Lower leg skin (tissue), 4 donors: ENCODE measurements at regions not wholly inside any gene's neighbourhood (a gene's known extent, or its start where the extent isn't known, plus 50 kb on each side); places are given as distances from the start of the nearest gene placed in this dataset.

Experiments
- DNase-seq, 2 donors: peaks; one replicate each; pipeline ENCODE4 v3.0.0-alpha.2; 2019; ENCODE audit warnings: low spot score in 2 of 2
- H3K4me3 ChIP-seq: fragments of 200-600 bp; sonication (generic); 2 replicates; pipeline ENCODE4 v1.5.1; 2017; ENCODE audit warnings: mild to moderate bottlenecking, low read depth; ENCODE audit not compliant: poor library complexity, severe bottlenecking
- CTCF ChIP-seq, 3 donors: fragments of 450-650 bp; IDR thresholded peaks; one replicate each; pipeline ENCODE4 v1.5.1; 2016; ENCODE audit warnings: antibody characterized with exemption in 3 of 3, mild to moderate bottlenecking in 3 of 3, moderate library complexity in 2 of 3
- POLR2A ChIP-seq, 2 donors: fragments of 450-650 bp; IDR thresholded peaks; one replicate each; pipeline ENCODE4 v1.6.1; 2016 to 2017; ENCODE audit warnings: antibody characterized with exemption in 2 of 2, mild to moderate bottlenecking in 1 of 2, moderate library complexity in 1 of 2
- WGBS, 2 donors: methylation state at CpG; one replicate each; pipeline ENCODE4 v1.1.5; 2018; 5-methylcytosine and 5-hydroxymethylcytosine counted together
- intact Hi-C: fragments of 100-400 bp; cut with DNase I; formaldehyde crosslinking; loops from one replicate; pipeline ENCODE4 v1.15.0; 2023; ENCODE audit warnings: low total_unique reads

- DNase-seq, result no peak
- intact Hi-C loops, result no loop called here
- TF ChIP-seq POLR2A (IDR thresholded peaks at IDR 0.05) (no peak), CTCF (IDR thresholded peaks at IDR 0.05) (no peak)
- no peak overlapping the region for H3K4me3 ChIP-seq
- WGBS, 2 donors, result 49% methylated on average over 5 of the region's 5 CpGs
These were observed 335.7 kb upstream of the PPP2R3A start for GRCh38 chr3:135629701-135630408.

GRCh38 chr3:135632556-135633065, 332.9 kb upstream of the PPP2R3A start:
- DNase-seq, result no peak
- WGBS, 2 donors, result 88 to 89% methylated on average over 2 of the region's 2 CpGs
- TF ChIP-seq POLR2A (IDR thresholded peaks at IDR 0.05), result no peak
- no peak overlapping the region for H3K4me3 ChIP-seq
- intact Hi-C loops, result no loop called here

DNA sequence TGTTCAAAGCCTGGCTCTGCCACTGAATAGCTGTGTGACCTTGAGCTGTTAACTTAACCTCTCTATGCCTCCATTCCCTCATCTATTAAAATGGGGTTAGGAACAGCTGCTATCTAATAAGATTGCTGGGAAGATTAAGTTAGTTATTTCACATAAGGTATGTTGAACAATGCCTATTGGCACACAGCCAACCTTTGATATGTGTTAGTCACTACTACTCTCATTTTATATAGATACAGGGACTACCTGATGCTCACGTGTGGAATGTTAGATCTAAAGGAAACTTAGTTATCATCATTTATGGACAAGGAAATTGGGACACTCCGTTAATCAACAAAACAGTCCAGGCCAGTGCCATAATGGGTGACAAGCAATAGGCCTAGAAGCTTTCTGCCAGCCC, 332.4 kb upstream of the PPP2R3A start:
- TF ChIP-seq POLR2A (IDR thresholded peaks at IDR 0.05) (no peak), CTCF (IDR thresholded peaks at IDR 0.05) (no peak)
- DNase-seq, result no peak
- no peak overlapping the region for H3K4me3 ChIP-seq
- intact Hi-C loops, result no loop called here
- 73 to 81% methylated on average over 2 of the region's 2 CpGs for WGBS, 2 donors

DNA sequence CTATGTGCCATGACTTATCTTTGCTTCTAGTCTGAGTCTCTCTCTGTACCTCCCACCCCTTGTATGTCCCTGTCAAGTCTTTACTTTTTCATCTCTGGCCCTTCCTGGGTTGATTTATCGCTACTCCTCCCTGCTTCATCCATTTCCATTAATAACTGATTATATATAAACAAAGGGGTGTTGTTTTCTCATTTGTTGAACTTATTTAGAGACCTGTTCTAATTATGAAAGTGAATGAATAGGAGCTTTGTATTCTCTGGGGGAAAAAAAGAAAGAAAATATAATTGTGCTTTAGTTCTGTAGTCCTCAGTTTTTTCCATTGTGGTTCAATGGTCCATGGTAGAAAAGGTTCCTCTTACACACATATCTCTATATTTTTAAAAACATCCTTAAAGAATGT, 328.9 kb upstream of the PPP2R3A start:
- TF ChIP-seq POLR2A (IDR thresholded peaks at IDR 0.05), result no peak
- TF ChIP-seq CTCF (IDR thresholded peaks at IDR 0.05), result no peak
- no peak for DNase-seq
- intact Hi-C loops, result no loop called here
- 74 to 81% methylated on average over 1 of the region's 1 CpG for WGBS, 2 donors
- H3K4me3 ChIP-seq, result no peak overlapping the region

DNA sequence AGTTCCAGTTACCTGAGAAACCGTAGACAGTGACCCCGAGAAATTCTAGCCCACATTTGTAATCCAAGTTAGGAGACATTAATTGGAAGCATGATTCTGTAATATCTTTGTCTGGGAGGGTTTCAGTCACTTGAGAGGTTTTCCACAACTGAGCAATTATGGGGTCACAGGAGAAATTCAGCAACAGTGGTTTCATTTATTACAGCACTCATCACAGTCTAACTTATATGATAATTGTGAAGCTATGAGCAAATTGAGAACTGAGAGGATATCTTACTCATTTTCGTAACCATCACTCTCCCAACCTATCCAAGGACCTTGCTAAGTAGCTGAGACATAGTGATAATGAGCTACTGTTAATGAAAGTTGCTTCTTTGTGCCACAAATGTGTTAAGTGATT, 328.5 kb upstream of the PPP2R3A start:
- 64 to 72% methylated on average over 3 of the region's 3 CpGs for WGBS, 2 donors
- TF ChIP-seq POLR2A (IDR thresholded peaks at IDR 0.05) (no peak), CTCF (IDR thresholded peaks at IDR 0.05) (no peak)
- DNase-seq, result no peak

GRCh38 chr3:135641761-135642160, 323.8 kb upstream of the PPP2R3A start:
- TF ChIP-seq POLR2A (IDR thresholded peaks at IDR 0.05) (no peak), CTCF (IDR thresholded peaks at IDR 0.05) (no peak)
- intact Hi-C loops, result no loop called here
- no peak overlapping the region for H3K4me3 ChIP-seq
- DNase-seq, result no peak

More for the DNA sequence above, 328.5 kb upstream of the PPP2R3A start:
- H3K4me3 ChIP-seq, result no peak overlapping the region
- intact Hi-C loops, result no loop called here
